Hepatic stellate cell (primary cell): ENCODE measurements at regions not wholly inside any gene's neighbourhood (a gene's known extent, or its start where the extent isn't known, plus 50 kb on each side); places are given as distances from the start of the nearest gene placed in this dataset.
A peak's percentile ranks its signal among the peaks of the same experiment; 100 is the strongest.

Experiments used
- DNase-seq: peaks from one replicate; pipeline ENCODE4 v3.0.0; 2011; ENCODE audit warnings: low spot score

- DNase-seq = no peak
Measured at GRCh38 chr9:86659413-86660046, 287.8 kb downstream of the GAS1 start.

GRCh38 chr9:86655147-86655546 is 292.2 kb downstream of the GAS1 start:
- peak; percentile 9 for DNase-seq

- no peak for DNase-seq
Measured at GRCh38 chr9:86653466-86653865, 293.8 kb downstream of the GAS1 start.

DNA sequence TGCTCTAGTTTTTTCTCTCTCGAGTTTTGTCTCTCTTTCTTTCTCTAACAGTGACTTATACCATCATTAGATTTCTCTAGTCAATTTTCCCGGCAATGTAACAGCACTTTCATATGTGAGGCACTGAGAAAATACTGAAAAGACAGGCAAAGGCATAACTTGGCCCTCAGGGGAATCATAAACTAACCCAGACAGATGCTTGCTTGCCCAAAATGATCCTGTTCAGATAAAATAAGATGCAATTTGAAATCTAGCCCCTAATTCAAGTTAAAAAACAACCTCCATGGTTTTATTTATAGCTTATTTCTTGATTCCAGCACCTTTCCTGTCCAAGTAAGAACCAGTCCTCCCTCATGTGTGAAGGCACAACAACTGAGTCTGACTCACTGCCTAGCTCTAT is 294.6 kb downstream of the GAS1 start:
- no peak for DNase-seq

DNA sequence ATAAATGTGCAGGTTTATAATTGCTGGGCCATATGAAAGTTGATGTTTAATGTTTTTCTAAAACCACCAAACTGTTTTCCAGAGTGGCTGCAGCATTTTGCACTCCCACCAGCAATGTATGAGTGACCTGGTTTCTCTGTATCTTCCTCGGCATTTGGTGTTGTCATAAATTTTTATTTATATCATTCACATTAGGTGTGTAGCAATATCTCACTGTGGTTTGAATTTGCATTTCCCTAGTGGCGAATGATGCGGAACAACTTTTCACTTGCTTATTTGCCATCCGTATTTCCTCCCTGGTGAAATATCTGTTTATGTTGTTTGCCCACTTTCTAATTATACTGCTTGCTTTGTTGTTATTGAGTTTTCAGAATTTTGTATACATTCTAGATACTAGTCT is 295.7 kb upstream of the TUT7 start:
- no peak for DNase-seq

- no peak for DNase-seq
Measured at GRCh38 chr9:86648828-86649170, 294.6 kb upstream of the TUT7 start.

GRCh38 chr9:86648156-86648827 is 294.1 kb upstream of the TUT7 start:
- DNase-seq = no peak

GRCh38 chr9:86645303-86645702 is 291.1 kb upstream of the TUT7 start:
- DNase-seq = no peak

DNA sequence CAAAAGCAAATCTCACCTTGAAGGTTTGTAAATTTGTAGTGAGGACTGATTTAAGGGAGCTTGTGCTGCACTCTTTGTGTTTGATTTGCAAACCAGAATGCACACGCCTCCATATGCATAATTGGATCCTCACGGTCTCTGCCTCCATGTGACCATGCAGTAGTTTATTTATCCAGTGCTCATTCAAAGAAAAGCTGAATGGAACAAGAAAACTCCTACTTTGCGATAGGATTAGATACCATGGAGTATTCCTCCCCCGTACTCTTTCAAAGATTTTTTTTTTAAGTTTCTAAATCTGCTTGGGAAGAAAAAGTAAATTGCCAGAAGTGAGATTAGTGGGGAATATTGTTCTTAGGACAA is 290.4 kb upstream of the TUT7 start:
- DNase-seq = no peak

GRCh38 chr9:86643946-86644674 is 289.9 kb upstream of the TUT7 start:
- no peak for DNase-seq

DNA sequence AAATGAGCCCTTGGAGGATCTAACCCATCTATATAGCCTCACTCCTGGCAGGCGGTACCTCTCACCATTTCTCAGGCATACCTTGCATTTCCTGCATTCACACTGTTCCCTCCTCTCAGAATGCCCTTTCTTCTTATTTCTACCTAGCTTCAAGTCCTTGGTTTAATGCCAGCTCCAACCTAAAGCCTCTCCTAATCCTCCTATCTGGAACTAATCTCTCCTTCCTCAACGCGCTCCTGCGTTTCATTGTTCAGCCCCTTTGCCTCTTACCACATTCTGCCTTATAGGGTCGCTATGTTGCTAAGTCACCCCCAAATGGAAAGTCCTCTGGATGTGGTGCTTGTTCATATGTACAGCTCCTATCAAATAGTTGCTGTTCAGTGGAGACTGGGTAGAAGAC is 288.5 kb upstream of the TUT7 start:
- DNase-seq = no peak

GRCh38 chr9:86641970-86642369 is 287.8 kb upstream of the TUT7 start:
- DNase-seq = no peak

DNA sequence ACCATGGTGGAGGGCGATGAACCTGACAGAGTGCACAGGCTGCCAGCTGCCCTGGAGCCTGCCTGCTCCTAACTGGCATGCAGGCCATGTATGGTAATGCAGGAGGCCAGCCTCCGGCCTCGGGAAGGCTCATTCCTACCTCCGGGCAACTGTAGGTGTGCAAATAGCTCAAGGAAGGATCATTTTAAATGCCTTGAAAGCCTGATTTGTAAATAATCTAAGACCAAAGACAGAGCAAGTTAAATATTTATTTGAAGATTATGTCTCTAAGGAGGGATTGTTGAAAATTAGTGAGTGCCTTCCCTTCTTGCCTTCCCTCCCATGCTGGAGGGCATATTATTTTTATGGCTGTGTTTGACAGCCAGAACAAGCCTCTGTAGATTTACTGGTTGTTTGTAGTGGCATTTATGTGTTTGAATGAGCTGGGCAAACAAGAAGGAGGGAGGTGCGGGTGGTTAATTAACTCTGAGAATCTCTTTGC is 285.7 kb upstream of the TUT7 start:
- no peak for DNase-seq

DNA sequence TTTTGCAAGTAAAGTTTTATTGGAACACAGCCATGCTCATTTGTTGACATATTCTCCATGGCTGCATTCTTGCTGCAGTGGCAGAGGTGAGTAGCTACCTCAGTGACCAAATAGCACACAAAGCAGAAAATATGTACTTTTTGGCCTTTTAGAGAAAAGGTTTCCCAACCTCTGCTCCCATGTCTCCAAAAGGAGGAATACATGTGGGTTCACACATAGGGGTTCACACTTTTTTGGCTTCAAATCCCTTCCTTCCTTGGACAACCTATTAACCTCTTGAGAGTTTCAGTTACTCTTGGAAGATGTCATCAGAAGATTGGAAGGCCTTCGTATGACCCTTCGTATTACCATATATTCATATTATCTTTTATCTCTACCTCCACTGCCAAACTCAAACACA is 285.1 kb upstream of the TUT7 start:
- no peak for DNase-seq

GRCh38 chr9:86638109-86638508 is 283.9 kb upstream of the TUT7 start:
- no peak for DNase-seq

- peak; percentile 12 for DNase-seq
Measured at GRCh38 chr9:86637515-86637914, 283.3 kb upstream of the TUT7 start.

- DNase-seq = no peak
Measured at GRCh38 chr9:86636519-86636918, 282.3 kb upstream of the TUT7 start.

- DNase-seq = no peak
Measured at GRCh38 chr9:86636038-86636437, 281.8 kb upstream of the TUT7 start.

DNA sequence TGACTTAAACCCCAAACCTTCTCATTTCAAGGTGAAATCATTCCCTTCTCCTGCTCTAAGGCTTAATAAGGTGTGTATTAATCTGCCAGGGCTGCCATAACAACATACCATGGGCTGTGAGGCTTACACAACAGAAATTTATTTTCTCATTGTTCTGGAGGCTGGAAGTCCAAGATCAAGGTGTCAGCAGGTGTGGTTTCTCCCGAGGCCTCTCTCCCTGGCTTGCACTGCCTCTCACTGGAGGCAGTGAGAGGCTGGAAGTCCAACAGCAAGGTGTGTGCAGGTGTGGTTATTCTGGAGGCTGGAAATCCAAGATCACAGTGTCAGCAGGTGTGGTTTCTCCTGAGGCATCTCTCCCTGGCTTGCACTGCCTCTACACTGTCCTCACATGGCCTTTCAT is 280.3 kb upstream of the TUT7 start:
- DNase-seq = no peak

- DNase-seq = no peak
Measured at GRCh38 chr9:86633945-86634344, 279.7 kb upstream of the TUT7 start.

GRCh38 chr9:86632537-86632936 is 278.3 kb upstream of the TUT7 start:
- DNase-seq = no peak

DNA sequence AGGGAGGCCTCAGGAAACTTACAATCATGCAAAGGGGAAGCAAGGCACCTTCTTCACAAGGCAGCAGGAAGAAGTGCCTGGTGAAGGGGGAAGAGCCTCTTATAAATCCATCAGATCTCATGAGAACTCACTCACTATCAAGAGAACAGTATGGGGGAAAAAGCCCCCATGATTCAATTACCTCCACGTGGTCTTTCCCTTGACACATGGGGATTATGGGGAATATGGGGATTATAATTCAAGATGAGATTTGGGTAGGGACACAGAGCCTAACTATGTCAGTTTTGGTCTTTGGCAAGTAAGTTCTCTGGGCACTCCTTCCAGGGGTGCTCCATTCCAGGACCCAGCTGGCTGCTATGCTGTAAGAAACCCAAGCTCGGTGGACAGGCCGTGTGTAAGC is 275.3 kb upstream of the TUT7 start:
- DNase-seq = no peak

DNA sequence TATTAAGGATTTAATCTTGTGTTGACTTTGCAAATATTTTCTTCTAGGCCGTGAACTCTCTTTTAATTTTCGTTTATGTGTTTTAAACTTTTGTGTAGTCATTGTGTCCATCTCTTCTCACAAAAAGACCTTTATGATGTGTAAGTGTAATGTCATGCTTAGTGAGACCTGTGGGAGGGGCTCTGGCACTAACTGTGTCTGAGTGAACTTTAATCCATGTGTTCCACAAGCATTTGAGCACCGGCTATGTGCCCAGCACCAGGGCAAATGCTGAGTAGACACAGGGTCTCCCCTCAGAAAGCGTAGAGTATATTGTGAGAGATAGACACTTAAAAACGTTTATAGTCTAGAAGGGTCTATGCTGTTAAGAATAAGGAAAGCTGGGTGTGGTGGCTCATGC is 272.6 kb upstream of the TUT7 start:
- DNase-seq = no peak

- DNase-seq = no peak
Measured at GRCh38 chr9:86624630-86625029, 270.4 kb upstream of the TUT7 start.
